Pancreas (tissue), 10 donors: ENCODE measurements at regions not wholly inside any gene's neighbourhood (a gene's known extent, or its start where the extent isn't known, plus 50 kb on each side); places are given as distances from the start of the nearest gene placed in this dataset.

ENCODE experiments used
- ATAC-seq, 4 donors: fragments of 200-7000 bp; cut with Tn5 transposase; one replicate each; pipeline versions ENCODE4 v1.8.0 to v1.9.1; 2020; ENCODE audit warnings: mild to moderate bottlenecking in 4 of 4, moderate library complexity in 4 of 4
- DNase-seq, 6 donors: peaks; one replicate each; pipeline ENCODE4 v3.0.0-alpha.2; 2020
- FAIRE-seq: peaks from 2 replicates; lab custom pipeline; 2012; peaks lifted over from hg19 to GRCh38; lab: Jason Lieb, UNC
- H3K27ac ChIP-seq, 4 donors: fragments of 200-600 bp; sonication (generic); 1 replicate in 3 of 4; 2 replicates in 1 of 4; pipeline versions ENCODE4 v1.5.0 to v1.8.0; 2020
- H3K27me3 ChIP-seq, 4 donors: fragments of 200-600 bp; one replicate each; pipeline ENCODE4 v1.8.0; 2021
- H3K36me3 ChIP-seq, 3 donors: fragments of 200-600 bp; sonication (generic) in 1 of 3; one replicate each; pipeline versions ENCODE4 v1.5.0 to v1.8.0; 2020 to 2021
- H3K4me1 ChIP-seq, 3 donors: fragments of 200-600 bp; one replicate each; pipeline ENCODE4 v1.8.0; 2021
- H3K4me3 ChIP-seq, 4 donors: fragments of 200-600 bp; sonication (generic) in 2 of 4; one replicate each; pipeline versions ENCODE4 v1.5.0 to v1.8.0; 2020 to 2021
- H3K9me3 ChIP-seq, 4 donors: fragments of 200-600 bp; one replicate each; pipeline ENCODE4 v1.8.0; 2021
- CTCF ChIP-seq, 4 donors: fragments of 200-600 bp; sonication (generic) in 3 of 4; IDR thresholded peaks; one replicate each; pipeline versions ENCODE4 v1.5.0 to v1.8.0; 2021; ENCODE audit warnings: antibody characterized with exemption in 4 of 4
- WGBS, 2 donors: extraction: QIAGEN DNeasy Blood & Tissue Kit; methylation state at CpG; one replicate each; pipeline ENCODE4 v1.1.7; 2013; 5-methylcytosine and 5-hydroxymethylcytosine counted together
- intact Hi-C, 3 donors: fragments of 100-400 bp; cut with DNase I; formaldehyde crosslinking; loops; one replicate each; pipeline versions ENCODE4 v1.11.1 to v1.14.2; 2022
- donor health status: healthy with polysubstance abuse.
- donor health status: DM: no; HTN: no; CAD: no; lungs with moderate emphysema.
- donor health status: DM: no; HTN: no; CAD: no.
- donor health status: control.
- donor health status: control.
- donor health status: Bipolar disorder and iron deficiency.
- donor health status: DM: yes; HTN: yes; CAD: no.
- donor health status: DM: no; HTN: no; CAD: no.
- donor health status: DM: no; HTN: no; CAD: no.
- donor health status: DM: yes; HTN: yes; CAD: no.

- intact Hi-C loops: no loop called here
- 77 to 78% methylated on average over 5 of the region's 5 CpGs for WGBS, 2 donors
- Histone ChIP-seq H3K27me3 (no peaks in the 10 kb centered on the region), H3K36me3 (no peaks in the 10 kb centered on the region), H3K9me3 (no peaks in the 10 kb centered on the region), H3K4me1 (no peaks in the 10 kb centered on the region), H3K27ac (no peak overlapping the region), H3K4me3 (no peak overlapping the region)
- DNase-seq (no peak), ATAC-seq (no peak), FAIRE-seq (no peak)
- TF ChIP-seq CTCF (IDR thresholded peaks at IDR 0.05): no peak
These were observed 51.8 kb upstream of the B3GALNT1 start for GRCh38 chr3:161156936-161157335.

- Histone ChIP-seq H3K27ac (no peak overlapping the region), H3K36me3 (no peaks in the 10 kb centered on the region), H3K9me3 (no peaks in the 10 kb centered on the region), H3K27me3 (no peaks in the 10 kb centered on the region), H3K4me1 (no peaks in the 10 kb centered on the region), H3K4me3 (no peak overlapping the region)
- FAIRE-seq (no peak), DNase-seq (peak in 1 of 6 donors; percentile 38), ATAC-seq (no peak)
- TF ChIP-seq CTCF (IDR thresholded peaks at IDR 0.05): no peak
- intact Hi-C loops: no loop called here
- 94 to 95% methylated on average over 20 of the region's 20 CpGs for WGBS, 2 donors
These were observed 56.5 kb upstream of the B3GALNT1 start for GRCh38 chr3:161161603-161162002.

GRCh38 chr3:161163297-161163696 lies 57.8 kb upstream of the NMD3 start:
- no peaks in the 10 kb centered on the region for H3K9me3 ChIP-seq
- H3K27me3 ChIP-seq: no peaks in the 10 kb centered on the region
- no peak for TF ChIP-seq CTCF (IDR thresholded peaks at IDR 0.05)
- H3K27ac ChIP-seq: no peak overlapping the region
- WGBS, 2 donors: 39 to 50% methylated on average over 1 of the region's 1 CpG
- no peak overlapping the region for H3K4me3 ChIP-seq
- intact Hi-C loops: no loop called here
- DNase-seq (no peak), ATAC-seq (no peak), FAIRE-seq (no peak)
- H3K36me3 ChIP-seq: no peaks in the 10 kb centered on the region
- no peaks in the 10 kb centered on the region for H3K4me1 ChIP-seq

- WGBS, 2 donors: 94 to 96% methylated on average over 4 of the region's 4 CpGs
- DNase-seq: no peak
- no peak for TF ChIP-seq CTCF (IDR thresholded peaks at IDR 0.05)
- Histone ChIP-seq H3K27me3 (no peaks in the 10 kb centered on the region), H3K4me3 (no peak overlapping the region), H3K27ac (no peak overlapping the region), H3K9me3 (no peaks in the 10 kb centered on the region), H3K36me3 (no peaks in the 10 kb centered on the region), H3K4me1 (no peaks in the 10 kb centered on the region)
- no peak for FAIRE-seq
- intact Hi-C loops: no loop called here
- no peak for ATAC-seq
These were observed 55.1 kb upstream of the NMD3 start for GRCh38 chr3:161166051-161166450.

- FAIRE-seq: no peak
- Histone ChIP-seq H3K36me3 (no peaks in the 10 kb centered on the region), H3K4me1 (no peaks in the 10 kb centered on the region), H3K4me3 (no peak overlapping the region), H3K27ac (no peak overlapping the region), H3K9me3 (no peaks in the 10 kb centered on the region), H3K27me3 (no peaks in the 10 kb centered on the region)
- intact Hi-C loops: no loop called here
- peak in 2 of 6 donors; percentile 6 to 10 for DNase-seq
- no peak for TF ChIP-seq CTCF (IDR thresholded peaks at IDR 0.05)
- ATAC-seq: peak in 3 of 4 donors; percentile 41 to 76 (median 55)
- 69 to 84% methylated on average over 2 of the region's 2 CpGs for WGBS, 2 donors
These were observed 50.0 kb upstream of the NMD3 start for GRCh38 chr3:161171113-161171512.
